SK-N-SH treated with all-trans-retinoic acid at 6 μM for 48 hours (cell line): ENCODE measurements at regions not wholly inside any gene's neighbourhood (a gene's known extent, or its start where the extent isn't known, plus 50 kb on each side); places are given as distances from the start of the nearest gene placed in this dataset.

Source experiments
- ARNTL ChIP-seq: fragments of 450-650 bp; formaldehyde crosslinking; IDR thresholded peaks from 2 replicates; pipeline ENCODE4 v1.5.0; 2020; ENCODE audit warnings: low read depth, mild to moderate bottlenecking, moderate library complexity, borderline replicate concordance
- GLIS3 ChIP-seq: fragments of 250-450 bp; sonication (Bioruptor Pico); IDR thresholded peaks from 2 replicates; pipeline ENCODE4 v1.5.0; 2020; ENCODE audit warnings: mild to moderate bottlenecking, moderate library complexity
- ISL1 ChIP-seq: fragments of 250-450 bp; sonication (Bioruptor Pico); IDR thresholded peaks from 2 replicates; pipeline ENCODE4 v2.1.2; 2022; ENCODE audit warnings: mild to moderate bottlenecking, moderate library complexity
- PPARA ChIP-seq: fragments of 250-450 bp; sonication (Bioruptor Pico); IDR thresholded peaks from 2 replicates; pipeline ENCODE4 v1.5.0; 2020; ENCODE audit warnings: mild to moderate bottlenecking, borderline replicate concordance
- ZNF565 ChIP-seq: fragments of 450-650 bp; formaldehyde crosslinking; conservative IDR thresholded peaks from 2 replicates; pipeline ENCODE4 v1.5.0; 2020; ENCODE audit warnings: low read depth, mild to moderate bottlenecking, moderate library complexity

DNA sequence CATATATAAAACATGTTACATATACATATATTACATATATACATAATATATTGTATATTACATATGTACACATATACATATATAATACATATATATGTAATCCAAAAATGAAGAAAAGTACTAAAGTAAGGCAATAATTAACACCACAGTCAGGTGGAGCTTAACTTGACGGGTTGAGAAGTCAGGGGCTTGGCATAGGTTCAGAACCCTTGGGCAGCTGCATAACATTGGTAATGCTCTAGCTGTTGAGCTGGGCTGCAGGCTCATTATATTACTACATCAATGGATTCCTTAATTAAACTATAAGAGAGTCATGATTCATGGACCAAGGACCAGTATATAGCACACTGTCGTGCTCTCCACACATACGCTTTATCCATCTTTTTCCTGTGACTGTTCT, 435.2 kb upstream of the ADAMTS16 start:
- TF ChIP-seq ARNTL (CRISPR knock-in tag) (no peak), PPARA (no peak), ZNF565 (CRISPR knock-in tag) (no peak), ISL1 (CRISPR knock-in tag) (no peak), GLIS3 (CRISPR knock-in tag) (no peak)
